NB4 (cell line): ENCODE measurements at regions not wholly inside any gene's neighbourhood (a gene's known extent, or its start where the extent isn't known, plus 50 kb on each side); places are given as distances from the start of the nearest gene placed in this dataset.

Experiments used
- DNase-seq: peaks from one replicate; pipeline ENCODE4 v3.0.0; 2010; ENCODE audit warnings: low read depth
- H3K4me3 ChIP-seq: one replicate; pipeline ENCODE4 v1.5.1; 2011; ENCODE audit warnings: mild to moderate bottlenecking, low read depth, low read length, moderate library complexity
- CTCF ChIP-seq: IDR thresholded peaks from one replicate; pipeline ENCODE4 v1.5.1; 2012; ENCODE audit warnings: low read depth, low read length
- MYC ChIP-seq: IDR thresholded peaks from 2 replicates; pipeline ENCODE4 v1.6.1; 2011; ENCODE audit warnings: low read depth, low read length
- POLR2A ChIP-seq: IDR thresholded peaks from 2 replicates; pipeline ENCODE4 v1.6.1; 2011; ENCODE audit warnings: mild to moderate bottlenecking; ENCODE audit not compliant: insufficient read length; ENCODE audit errors: extremely low read depth
- TF ChIP-seq, protein P1 (sequence below): IDR thresholded peaks from 2 replicates; pipeline ENCODE4 v1.6.1; 2011; ENCODE audit warnings: low read depth, low read length

DNA sequence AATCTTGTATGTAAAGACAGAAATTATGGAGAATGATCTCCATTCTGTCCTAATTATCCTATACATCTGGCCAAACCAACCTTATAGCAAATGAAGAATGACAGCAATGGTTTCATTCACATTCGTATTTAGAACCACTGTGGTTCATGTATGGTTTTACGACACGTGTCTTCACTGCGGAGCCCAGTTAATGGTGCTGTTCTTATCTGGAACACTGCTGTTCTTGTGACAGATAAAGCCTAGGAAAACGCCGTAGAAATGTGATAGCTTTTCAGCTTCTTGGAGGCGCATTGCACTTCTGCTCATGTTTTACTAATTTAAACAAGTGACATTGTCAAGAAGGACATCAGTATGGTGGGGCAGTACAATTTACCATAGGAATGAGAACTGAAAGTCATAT, 2266.4 kb upstream of the TENM3 start:
- DNase-seq = no peak
- no peak for TF ChIP-seq POLR2A
- TF ChIP-seq, protein P1, sequence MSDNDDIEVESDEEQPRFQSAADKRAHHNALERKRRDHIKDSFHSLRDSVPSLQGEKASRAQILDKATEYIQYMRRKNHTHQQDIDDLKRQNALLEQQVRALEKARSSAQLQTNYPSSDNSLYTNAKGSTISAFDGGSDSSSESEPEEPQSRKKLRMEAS = no peak
- TF ChIP-seq MYC = no peak
- no peak for TF ChIP-seq CTCF
- no peak overlapping the region for H3K4me3 ChIP-seq

DNA sequence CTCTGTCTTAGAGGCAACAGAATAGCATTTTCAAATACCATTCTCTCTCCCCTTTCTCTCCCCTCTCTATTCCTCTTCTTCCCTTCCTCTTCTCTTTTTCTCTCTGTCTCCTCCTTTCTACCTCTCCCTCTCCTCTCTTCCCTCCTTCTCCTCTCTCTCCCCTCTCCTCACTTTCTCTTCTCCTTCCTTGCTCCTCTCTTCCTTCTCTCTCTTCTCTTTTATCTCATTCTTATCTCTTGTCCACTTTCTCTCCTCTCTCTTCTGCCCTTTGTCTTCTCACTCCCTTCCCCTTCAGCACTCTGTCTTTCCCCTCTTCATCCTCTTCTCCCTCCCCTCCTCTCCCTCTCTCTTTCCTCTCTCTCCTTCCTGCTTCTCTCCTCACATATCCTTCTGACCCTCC, 2265.8 kb upstream of the TENM3 start:
- DNase-seq = no peak
- no peak for TF ChIP-seq MYC
- no peak for TF ChIP-seq CTCF
- TF ChIP-seq POLR2A = no peak
- TF ChIP-seq, protein P1 = no peak
- no peak overlapping the region for H3K4me3 ChIP-seq

DNA sequence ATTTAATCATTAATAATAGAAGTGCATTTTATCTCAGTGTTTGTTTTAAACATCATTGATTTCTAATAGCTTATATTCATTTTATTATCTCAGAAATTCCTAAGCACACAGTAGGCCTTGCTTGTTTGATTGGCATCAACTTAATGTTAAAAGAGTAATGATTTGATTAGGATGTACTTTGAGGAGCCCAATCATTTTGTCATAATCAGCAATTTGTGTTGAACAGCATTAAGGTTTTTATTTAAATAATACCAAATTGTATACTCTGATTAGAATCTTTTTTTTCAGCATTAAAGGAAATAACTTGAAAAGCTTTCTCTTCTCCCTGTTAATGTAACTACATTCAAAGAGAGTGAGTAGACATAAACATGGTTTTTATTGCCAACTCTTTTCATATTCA, 2262.0 kb upstream of the TENM3 start:
- TF ChIP-seq CTCF = no peak
- no peak for TF ChIP-seq POLR2A
- no peak for TF ChIP-seq MYC
- TF ChIP-seq, protein P1 = no peak
- no peak for DNase-seq
- no peak overlapping the region for H3K4me3 ChIP-seq

- H3K4me3 ChIP-seq = no peak overlapping the region
- peak; percentile 11 for DNase-seq
- TF ChIP-seq POLR2A (no peak), CTCF (no peak), MYC (no peak)
- TF ChIP-seq, protein P1 = no peak
Measured at GRCh38 chr4:179989975-179990374, 2253.2 kb upstream of the TENM3 start.

GRCh38 chr4:180009316-180009715, 2233.9 kb upstream of the TENM3 start:
- no peak for DNase-seq
- no peak overlapping the region for H3K4me3 ChIP-seq
- TF ChIP-seq POLR2A (no peak), MYC (no peak), CTCF (no peak)
- TF ChIP-seq, protein P1 = no peak

- DNase-seq = peak; percentile 31
- TF ChIP-seq CTCF = no peak
- no peak for TF ChIP-seq MYC
- TF ChIP-seq, protein P1 = no peak
- no peak for TF ChIP-seq POLR2A
- no peak overlapping the region for H3K4me3 ChIP-seq
Measured at GRCh38 chr4:180028682-180029081, 2214.5 kb upstream of the TENM3 start.
